NCI-H2081 treated with DMSO at 0.1 percent for 48 hours (cell line): ENCODE measurements at regions not wholly inside any gene's neighbourhood (a gene's known extent, or its start where the extent isn't known, plus 50 kb on each side); places are given as distances from the start of the nearest gene placed in this dataset.

Experiments used
- DNase-seq: peaks from one replicate; lab custom pipeline; 2025; lab: John Stamatoyannopoulos, UW

GRCh38 chr12:84741031-84741430 lies 171.6 kb downstream of the SLC6A15 start:
- no peak for DNase-seq

GRCh38 chr12:84740602-84741001 lies 172.0 kb downstream of the SLC6A15 start:
- no peak for DNase-seq

GRCh38 chr12:84738481-84738972 lies 174.1 kb downstream of the SLC6A15 start:
- DNase-seq, result no peak

- no peak for DNase-seq
These were observed 179.7 kb downstream of the SLC6A15 start for GRCh38 chr12:84732828-84733340.

- no peak for DNase-seq
These were observed 181.9 kb downstream of the SLC6A15 start for GRCh38 chr12:84730561-84731162.

- DNase-seq, result no peak
These were observed 184.6 kb downstream of the SLC6A15 start for GRCh38 chr12:84727961-84728360.

- no peak for DNase-seq
These were observed 185.8 kb downstream of the SLC6A15 start for GRCh38 chr12:84726780-84727179.

- DNase-seq, result no peak
These were observed 188.6 kb downstream of the SLC6A15 start for GRCh38 chr12:84723988-84724387.

GRCh38 chr12:84719997-84720396 lies 192.6 kb downstream of the SLC6A15 start:
- DNase-seq, result no peak

- DNase-seq, result no peak
These were observed 193.7 kb downstream of the SLC6A15 start for GRCh38 chr12:84718906-84719305.

GRCh38 chr12:84712747-84713146 lies 199.9 kb downstream of the SLC6A15 start:
- no peak for DNase-seq

GRCh38 chr12:84706374-84706773 lies 206.2 kb downstream of the SLC6A15 start:
- no peak for DNase-seq

- no peak for DNase-seq
These were observed 207.7 kb downstream of the SLC6A15 start for GRCh38 chr12:84704856-84705255.

GRCh38 chr12:84702001-84702400 lies 210.6 kb downstream of the SLC6A15 start:
- no peak for DNase-seq

GRCh38 chr12:84701041-84701440 lies 211.6 kb downstream of the SLC6A15 start:
- DNase-seq, result no peak

- DNase-seq, result no peak
These were observed 213.8 kb downstream of the SLC6A15 start for GRCh38 chr12:84698576-84699333.

GRCh38 chr12:84696908-84697540 lies 215.6 kb downstream of the SLC6A15 start:
- no peak for DNase-seq

- DNase-seq, result no peak
These were observed 216.3 kb downstream of the SLC6A15 start for GRCh38 chr12:84696281-84696680.

- peak; percentile 83 for DNase-seq
These were observed 218.5 kb downstream of the SLC6A15 start for GRCh38 chr12:84694116-84694515.

GRCh38 chr12:84692071-84692470 lies 220.5 kb downstream of the SLC6A15 start:
- DNase-seq, result no peak

GRCh38 chr12:84691266-84691665 lies 221.3 kb downstream of the SLC6A15 start:
- no peak for DNase-seq

- DNase-seq, result no peak
These were observed 223.0 kb downstream of the SLC6A15 start for GRCh38 chr12:84689638-84690037.

- no peak for DNase-seq
These were observed 227.2 kb downstream of the SLC6A15 start for GRCh38 chr12:84685379-84685778.
